ENCODE measurements at regions not wholly inside any gene's neighbourhood (a gene's known extent, or its start where the extent isn't known, plus 50 kb on each side); places are given as distances from the start of the nearest gene placed in this dataset.
"Not testable (repeated sequence)": the region's sequence is repeated elsewhere in the genome, so short reads cannot be mapped to it uniquely, and the experiment has no call there.

GRCh38 chr12:7557227-7557626, 53.6 kb upstream of the CD163 start (continued):
- TF ChIP-seq, protein P1, sequence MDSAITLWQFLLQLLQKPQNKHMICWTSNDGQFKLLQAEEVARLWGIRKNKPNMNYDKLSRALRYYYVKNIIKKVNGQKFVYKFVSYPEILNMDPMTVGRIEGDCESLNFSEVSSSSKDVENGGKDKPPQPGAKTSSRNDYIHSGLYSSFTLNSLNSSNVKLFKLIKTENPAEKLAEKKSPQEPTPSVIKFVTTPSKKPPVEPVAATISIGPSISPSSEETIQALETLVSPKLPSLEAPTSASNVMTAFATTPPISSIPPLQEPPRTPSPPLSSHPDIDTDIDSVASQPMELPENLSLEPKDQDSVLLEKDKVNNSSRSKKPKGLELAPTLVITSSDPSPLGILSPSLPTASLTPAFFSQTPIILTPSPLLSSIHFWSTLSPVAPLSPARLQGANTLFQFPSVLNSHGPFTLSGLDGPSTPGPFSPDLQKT (IDR thresholded peaks at IDR 0.05; ENCODE audit: borderline replicate concordance, low read depth, low read length) = no peak
- TF ChIP-seq MYNN (tag by site-specific recombination; IDR thresholded peaks at IDR 0.05; ENCODE audit: borderline replicate concordance) (no peak), GLIS1 (tag by site-specific recombination; IDR thresholded peaks at IDR 0.05) (no peak), ZNF664 (tag by site-specific recombination; IDR thresholded peaks at IDR 0.05) (no peak)

DNA sequence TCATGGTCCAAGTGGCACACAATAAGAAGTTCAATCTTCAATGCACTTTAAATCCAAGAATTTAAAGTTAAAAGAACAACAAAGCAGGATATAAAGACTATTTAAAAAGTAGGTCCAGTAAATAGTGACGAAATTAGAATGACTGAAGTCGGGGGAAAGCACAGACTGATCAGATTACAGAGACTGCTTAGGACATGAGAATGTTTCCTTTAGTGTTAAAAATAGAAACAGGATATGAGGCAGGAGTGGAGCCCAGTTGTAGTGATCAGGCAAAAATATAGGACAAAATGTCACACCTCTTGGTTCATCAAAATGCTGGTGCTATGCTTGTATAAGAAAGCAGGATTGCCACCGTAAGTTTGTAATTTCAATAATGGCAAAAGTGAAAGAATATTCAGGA, 52.2 kb upstream of the CD163 start:
- CTCF ChIA-PET = no interaction called here
- TF ChIP-seq ZNF660 (tag by site-specific recombination; IDR thresholded peaks at IDR 0.05) = peak; percentile 47; the same call in 1 of the 2 replicates
- TF ChIP-seq ZNF624 (tag by site-specific recombination; IDR thresholded peaks at IDR 0.05) = no peak
- no peak for TF ChIP-seq ZNF76 (tag by site-specific recombination; IDR thresholded peaks at IDR 0.05; ENCODE audit: borderline replicate concordance, low read depth)
- TF ChIP-seq ZNF350 (tag by site-specific recombination; IDR thresholded peaks at IDR 0.05) = no peak
- TF ChIP-seq FEZF1 (tag by site-specific recombination; IDR thresholded peaks at IDR 0.05) = no peak
- TF ChIP-seq ZNF530 (tag by site-specific recombination; IDR thresholded peaks at IDR 0.05; ENCODE audit: low read depth) = no peak
- TF ChIP-seq ZBTB44 (tag by site-specific recombination; IDR thresholded peaks at IDR 0.05) = no peak
- no peak for TF ChIP-seq ZNF544 (tag by site-specific recombination; IDR thresholded peaks at IDR 0.05)
- no peak overlapping the region for H3K4me3 ChIP-seq (ENCODE audit: low read depth, low read length)
- H3K27ac ChIP-seq (ENCODE audit: extremely low read depth, low read depth, low read length) = no peak overlapping the region
- no peaks in the 10 kb centered on the region for H3K4me1 ChIP-seq (ENCODE audit: control insufficient read depth, insufficient read depth, low read length)
- no peaks in the 10 kb centered on the region for H3K36me3 ChIP-seq (ENCODE audit: control insufficient read depth in 2 of 2, insufficient read depth in 1 of 2, low read length in 2 of 2)
- POLR2A ChIA-PET = no interaction called here
- H3K9me3 ChIP-seq (ENCODE audit: control insufficient read depth, insufficient read depth, low read depth, low read length) = no peaks in the 10 kb centered on the region

DNA sequence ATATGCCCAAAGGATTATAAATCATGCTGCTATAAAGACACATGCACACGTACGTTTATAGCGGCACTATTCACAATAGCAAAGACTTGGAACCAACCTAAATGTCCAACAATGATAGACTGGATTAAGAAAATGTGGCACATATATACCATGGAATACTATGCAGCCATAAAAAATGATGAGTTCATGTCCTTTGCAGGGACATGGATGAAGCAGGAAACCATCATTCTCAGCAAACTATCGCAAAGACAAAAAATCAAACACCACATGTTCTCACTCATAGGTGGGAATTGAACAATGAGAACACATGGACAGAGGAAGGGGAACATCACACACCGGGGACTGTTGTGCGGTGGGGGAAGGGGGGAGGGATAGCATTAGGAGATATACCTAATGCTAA, 51.3 kb upstream of the CD163 start:
- H3K9me3 ChIP-seq (ENCODE audit: control insufficient read depth, insufficient read depth, low read depth, low read length); H3K36me3 ChIP-seq (ENCODE audit: control insufficient read depth in 2 of 2, insufficient read depth in 1 of 2, low read length in 2 of 2); H3K27ac ChIP-seq (ENCODE audit: extremely low read depth, low read depth, low read length); CTCF ChIA-PET; POLR2A ChIA-PET; H3K4me1 ChIP-seq (ENCODE audit: control insufficient read depth, insufficient read depth, low read length); H3K4me3 ChIP-seq (ENCODE audit: low read depth, low read length): not testable (repeated sequence)
- 0 out of 2 replicates have a peak, but pooled peaks have one; percentile 28 for TF ChIP-seq ZNF280D (tag by site-specific recombination; IDR thresholded peaks at IDR 0.05)
- peak; percentile 66 for TF ChIP-seq ZNF146 (tag by site-specific recombination; IDR thresholded peaks at IDR 0.05)
